HAP-1 (cell line): ENCODE measurements at regions not wholly inside any gene's neighbourhood (a gene's known extent, or its start where the extent isn't known, plus 50 kb on each side); places are given as distances from the start of the nearest gene placed in this dataset.

Source experiments
- DNase-seq, 2 experiments: peaks; one replicate each; pipeline ENCODE4 v3.0.0-alpha.2; 2016 to 2020; ENCODE audit warnings: low spot score in 2 of 2
- H3K27me3 ChIP-seq: fragments of 250-450 bp; sonication (Bioruptor Pico); 2 replicates; pipeline ENCODE4 v1.5.1; 2020; ENCODE audit warnings: low read depth, mild to moderate bottlenecking, moderate library complexity
- H3K36me3 ChIP-seq: fragments of 250-450 bp; sonication (Bioruptor Pico); replicated peaks from 2 replicates; pipeline ENCODE4 v1.5.1; 2020; ENCODE audit warnings: mild to moderate bottlenecking
- H3K4me1 ChIP-seq: fragments of 250-450 bp; sonication (Bioruptor Pico); 2 replicates; pipeline ENCODE4 v1.5.1; 2020; ENCODE audit warnings: mild to moderate bottlenecking
- H3K4me3 ChIP-seq: fragments of 250-450 bp; sonication (Bioruptor Pico); 2 replicates; pipeline ENCODE4 v1.5.1; 2020; ENCODE audit warnings: mild to moderate bottlenecking, moderate library complexity
- H3K9me3 ChIP-seq: fragments of 250-450 bp; sonication (Bioruptor Pico); 2 replicates; pipeline ENCODE4 v1.5.1; 2020; ENCODE audit warnings: mild to moderate bottlenecking, moderate library complexity
- in situ Hi-C: fragments of 300-500 bp; cut with MboI; formaldehyde crosslinking; loops from 3 replicates; pipeline ENCODE4 v1.14.3; 2020; ENCODE audit warnings: low sequenced_read_pairs, inconsistent platforms, mixed read lengths

GRCh38 chr12:91897025-91897515, 248.6 kb downstream of the BTG1 start:
- Histone ChIP-seq H3K9me3 (no peaks in the 10 kb centered on the region), H3K36me3 (no peaks in the 10 kb centered on the region), H3K4me3 (no peak overlapping the region), H3K4me1 (no peaks in the 10 kb centered on the region), H3K27me3 (no peaks in the 10 kb centered on the region)
- in situ Hi-C loops: no loop called here
- no peak for DNase-seq

GRCh38 chr12:91896286-91897024, 249.2 kb downstream of the BTG1 start:
- in situ Hi-C loops: no loop called here
- Histone ChIP-seq H3K27me3 (no peaks in the 10 kb centered on the region), H3K9me3 (no peaks in the 10 kb centered on the region), H3K4me1 (no peaks in the 10 kb centered on the region), H3K4me3 (no peak overlapping the region), H3K36me3 (no peaks in the 10 kb centered on the region)
- no peak for DNase-seq

DNA sequence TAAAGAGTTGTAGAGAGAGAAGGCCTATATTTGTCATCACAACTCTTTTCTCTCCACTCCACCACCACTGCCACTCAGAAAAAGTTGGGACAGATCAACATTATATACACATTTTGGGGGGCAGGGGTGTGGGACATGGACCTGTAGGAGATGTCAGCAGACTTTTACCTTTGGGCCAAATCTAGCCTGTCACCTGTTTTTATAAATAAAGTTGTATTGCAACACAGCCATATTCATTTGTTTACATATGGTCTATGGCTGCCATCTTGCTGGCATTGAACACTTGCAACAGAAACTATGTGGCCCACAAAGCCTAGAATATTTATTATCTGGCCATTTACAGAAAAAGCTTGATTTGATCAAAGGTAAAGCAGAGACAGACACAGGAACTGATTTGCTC, 250.7 kb downstream of the BTG1 start:
- no peak for DNase-seq
- in situ Hi-C loops: no loop called here
- no peaks in the 10 kb centered on the region for H3K27me3 ChIP-seq
- no peak overlapping the region for H3K4me3 ChIP-seq
- no peaks in the 10 kb centered on the region for H3K9me3 ChIP-seq
- H3K36me3 ChIP-seq: no peaks in the 10 kb centered on the region
- H3K4me1 ChIP-seq: peaks cover 9% of the 10 kb centered on the region

- Histone ChIP-seq H3K4me3 (no peak overlapping the region), H3K27me3 (no peaks in the 10 kb centered on the region), H3K9me3 (no peaks in the 10 kb centered on the region), H3K36me3 (no peaks in the 10 kb centered on the region), H3K4me1 (peaks cover 9% of the 10 kb centered on the region)
- no peak for DNase-seq
- in situ Hi-C loops: no loop called here
Measured at GRCh38 chr12:91893476-91893875, 252.2 kb downstream of the BTG1 start.

DNA sequence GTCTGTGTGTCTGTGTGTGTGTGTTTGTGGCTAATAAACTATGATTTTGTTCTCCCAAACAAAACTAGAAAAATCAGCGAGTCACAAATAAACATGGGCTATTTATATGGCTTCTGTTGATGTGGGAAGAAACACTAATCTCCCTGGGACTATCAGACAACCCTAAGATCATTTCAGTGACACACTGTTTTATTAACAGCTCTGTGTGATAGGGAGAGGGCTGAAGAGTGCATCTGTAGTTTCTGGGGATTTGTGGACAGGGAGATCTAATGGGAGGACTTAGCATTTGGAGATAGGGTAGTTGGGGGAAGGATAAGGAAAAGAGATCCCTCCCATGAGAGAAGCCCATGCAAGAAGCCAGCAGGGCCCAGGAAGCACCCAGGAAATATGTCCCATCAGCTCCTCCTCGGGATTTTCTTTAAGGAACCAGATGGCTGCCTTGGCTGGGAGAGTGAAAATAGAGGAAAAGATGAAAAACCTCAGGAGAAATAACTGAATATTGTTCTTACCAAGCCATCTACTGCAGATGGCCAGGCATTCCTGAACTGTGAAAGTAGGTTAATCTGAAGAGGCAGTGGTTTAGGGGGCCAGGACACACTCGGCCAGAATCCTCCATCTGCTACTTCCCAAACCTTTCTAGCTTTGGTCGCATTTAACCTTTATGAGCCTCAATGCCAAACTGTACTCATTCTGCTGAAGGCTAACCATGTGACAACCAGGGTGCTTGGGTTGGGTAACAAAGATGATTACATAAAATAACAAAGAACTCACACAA, 253.4 kb downstream of the BTG1 start:
- no peak for DNase-seq
- peaks cover 9% of the 10 kb centered on the region for H3K4me1 ChIP-seq
- H3K4me3 ChIP-seq: no peak overlapping the region
- in situ Hi-C loops: no loop called here
- no peaks in the 10 kb centered on the region for H3K36me3 ChIP-seq
- H3K27me3 ChIP-seq: no peaks in the 10 kb centered on the region
- no peaks in the 10 kb centered on the region for H3K9me3 ChIP-seq

DNA sequence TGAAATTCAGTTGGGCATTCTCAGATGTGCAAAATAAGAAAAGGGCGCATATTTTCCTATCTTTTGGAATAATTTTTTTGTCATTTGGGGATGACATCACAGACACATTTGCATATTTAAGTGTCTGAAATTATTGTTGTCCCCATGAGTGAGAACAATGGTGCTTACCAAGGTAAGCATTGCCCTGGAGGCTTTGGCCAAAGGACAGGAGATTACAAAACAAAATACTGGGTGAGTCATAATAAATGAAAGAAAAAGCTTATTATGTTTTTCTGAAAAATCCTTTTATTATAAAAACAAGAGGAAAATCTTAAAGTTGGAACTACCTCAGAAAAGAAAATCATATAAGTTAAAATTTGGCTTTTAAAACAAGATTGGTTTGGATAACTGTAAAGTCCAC, 254.9 kb downstream of the BTG1 start:
- no peaks in the 10 kb centered on the region for H3K9me3 ChIP-seq
- DNase-seq: peak; percentile 21 to 35
- no peaks in the 10 kb centered on the region for H3K36me3 ChIP-seq
- in situ Hi-C loops: no loop called here
- H3K27me3 ChIP-seq: no peaks in the 10 kb centered on the region
- peaks cover 9% of the 10 kb centered on the region for H3K4me1 ChIP-seq
- no peak overlapping the region for H3K4me3 ChIP-seq

GRCh38 chr12:91889910-91890309, 255.7 kb downstream of the BTG1 start:
- no peak for DNase-seq
- Histone ChIP-seq H3K36me3 (no peaks in the 10 kb centered on the region), H3K9me3 (no peaks in the 10 kb centered on the region), H3K27me3 (no peaks in the 10 kb centered on the region), H3K4me1 (peaks cover 9% of the 10 kb centered on the region), H3K4me3 (no peak overlapping the region)
- in situ Hi-C loops: no loop called here

DNA sequence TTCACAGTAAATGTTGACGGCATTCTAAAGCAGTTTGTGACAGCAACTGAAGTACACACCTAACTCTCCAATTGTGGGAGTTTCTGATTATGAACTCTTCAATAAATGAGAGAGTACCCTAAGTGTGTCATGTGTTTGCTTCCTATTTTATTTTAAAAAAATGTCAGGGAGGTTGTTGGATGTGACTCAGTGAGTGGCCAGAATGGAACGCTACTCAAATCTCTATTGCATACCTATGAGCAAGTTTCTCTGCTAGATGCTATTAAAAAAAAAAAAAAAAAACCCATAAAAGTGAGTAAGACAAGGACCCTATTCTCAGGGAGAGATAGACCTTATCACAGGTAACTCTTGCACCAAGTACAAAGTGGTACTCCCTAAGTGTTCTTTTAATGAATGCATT, 256.6 kb downstream of the BTG1 start:
- no peak overlapping the region for H3K4me3 ChIP-seq
- no peaks in the 10 kb centered on the region for H3K9me3 ChIP-seq
- peaks cover 9% of the 10 kb centered on the region for H3K4me1 ChIP-seq
- in situ Hi-C loops: no loop called here
- no peaks in the 10 kb centered on the region for H3K27me3 ChIP-seq
- H3K36me3 ChIP-seq: no peaks in the 10 kb centered on the region
- no peak for DNase-seq

GRCh38 chr12:91887957-91888356, 257.7 kb downstream of the BTG1 start:
- no peaks in the 10 kb centered on the region for H3K36me3 ChIP-seq
- in situ Hi-C loops: no loop called here
- H3K9me3 ChIP-seq: no peaks in the 10 kb centered on the region
- no peaks in the 10 kb centered on the region for H3K27me3 ChIP-seq
- no peak overlapping the region for H3K4me3 ChIP-seq
- H3K4me1 ChIP-seq: peaks cover 9% of the 10 kb centered on the region
- no peak for DNase-seq

- H3K36me3 ChIP-seq: no peaks in the 10 kb centered on the region
- H3K27me3 ChIP-seq: no peaks in the 10 kb centered on the region
- peaks cover 7% of the 10 kb centered on the region for H3K4me1 ChIP-seq
- in situ Hi-C loops: no loop called here
- no peak overlapping the region for H3K4me3 ChIP-seq
- H3K9me3 ChIP-seq: no peaks in the 10 kb centered on the region
- no peak for DNase-seq
Measured at GRCh38 chr12:91885851-91886731, 259.6 kb downstream of the BTG1 start.

DNA sequence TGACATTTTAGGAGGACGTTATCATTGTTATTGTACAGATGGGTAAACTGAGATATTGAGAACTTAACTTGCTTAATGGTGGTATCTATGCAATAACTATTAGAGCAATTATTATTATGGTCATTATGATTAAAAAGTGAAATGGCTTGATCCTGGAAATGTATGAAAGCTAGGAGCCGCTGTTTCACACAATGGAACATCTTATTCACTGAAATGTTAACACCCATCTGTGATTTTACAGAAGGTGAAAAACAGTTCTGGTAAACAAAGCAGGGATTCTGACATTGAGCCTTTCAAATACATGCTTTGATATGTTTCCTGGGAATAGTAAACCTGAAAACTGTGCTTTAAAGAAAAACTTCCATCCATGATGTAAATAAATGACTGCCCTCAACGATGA, 261.4 kb downstream of the BTG1 start:
- H3K36me3 ChIP-seq: no peaks in the 10 kb centered on the region
- in situ Hi-C loops: no loop called here
- no peak overlapping the region for H3K4me3 ChIP-seq
- no peaks in the 10 kb centered on the region for H3K4me1 ChIP-seq
- no peaks in the 10 kb centered on the region for H3K27me3 ChIP-seq
- no peaks in the 10 kb centered on the region for H3K9me3 ChIP-seq
- DNase-seq: no peak

DNA sequence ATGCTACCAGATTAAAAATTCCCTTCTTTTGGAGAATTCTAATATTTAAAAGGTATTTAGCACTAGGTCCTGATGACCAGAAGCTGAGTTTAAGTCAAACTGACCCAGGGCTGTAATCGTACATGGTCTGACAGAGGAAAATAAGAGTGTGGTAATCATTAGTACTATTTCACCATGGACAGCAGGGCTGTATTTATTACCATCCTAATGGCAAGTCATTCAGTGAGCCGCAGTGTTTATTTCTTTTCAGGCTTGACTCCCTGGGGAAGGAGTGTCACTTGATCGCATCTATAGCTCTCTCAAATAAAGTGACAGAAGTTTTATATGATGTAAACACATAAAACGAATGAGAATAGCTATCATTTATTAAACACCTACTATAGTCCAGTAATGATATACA, 261.8 kb downstream of the BTG1 start:
- H3K27me3 ChIP-seq: no peaks in the 10 kb centered on the region
- H3K4me1 ChIP-seq: no peaks in the 10 kb centered on the region
- H3K4me3 ChIP-seq: no peak overlapping the region
- no peaks in the 10 kb centered on the region for H3K9me3 ChIP-seq
- in situ Hi-C loops: no loop called here
- DNase-seq: no peak
- no peaks in the 10 kb centered on the region for H3K36me3 ChIP-seq

DNA sequence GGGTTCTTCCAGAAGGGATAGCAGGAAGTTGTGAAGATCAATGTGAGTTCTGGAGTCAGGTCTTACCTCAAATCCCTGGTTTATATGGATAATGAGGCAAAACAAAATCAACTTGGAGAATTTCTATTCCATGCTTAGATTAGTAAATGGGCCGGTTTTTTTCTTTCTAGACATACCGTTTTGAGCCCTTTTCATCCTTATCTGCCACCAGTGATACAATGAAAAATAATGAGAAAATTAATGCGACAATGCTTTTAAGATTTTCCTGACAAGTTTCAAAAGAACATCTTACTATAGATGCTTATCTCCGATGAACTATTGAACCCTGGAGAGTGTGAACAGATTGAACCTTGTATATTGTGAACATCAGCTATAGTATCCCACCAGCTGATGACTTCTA, 262.7 kb downstream of the BTG1 start:
- DNase-seq: no peak
- Histone ChIP-seq H3K4me1 (no peaks in the 10 kb centered on the region), H3K9me3 (no peaks in the 10 kb centered on the region), H3K27me3 (no peaks in the 10 kb centered on the region), H3K4me3 (no peak overlapping the region), H3K36me3 (no peaks in the 10 kb centered on the region)
- in situ Hi-C loops: no loop called here

GRCh38 chr12:91880528-91880927, 265.1 kb downstream of the BTG1 start:
- no peaks in the 10 kb centered on the region for H3K9me3 ChIP-seq
- no peaks in the 10 kb centered on the region for H3K36me3 ChIP-seq
- in situ Hi-C loops: no loop called here
- DNase-seq: no peak
- H3K4me1 ChIP-seq: no peaks in the 10 kb centered on the region
- no peak overlapping the region for H3K4me3 ChIP-seq
- no peaks in the 10 kb centered on the region for H3K27me3 ChIP-seq
